PC-9 (cell line): ENCODE measurements at regions not wholly inside any gene's neighbourhood (a gene's known extent, or its start where the extent isn't known, plus 50 kb on each side); places are given as distances from the start of the nearest gene placed in this dataset.

Source experiments
- CTCF ChIP-seq: fragments of 200-600 bp; sonication (generic); conservative IDR thresholded peaks from 2 replicates; pipeline ENCODE4 v1.6.1; 2017; ENCODE audit warnings: mixed run types, antibody characterized with exemption, mild to moderate bottlenecking, moderate library complexity
- EZH2 ChIP-seq: fragments of 200-600 bp; sonication (generic); IDR thresholded peaks from 2 replicates; pipeline ENCODE4 v1.8.0; 2017; ENCODE audit warnings: antibody characterized with exemption, low read depth

- TF ChIP-seq CTCF: no peak
- TF ChIP-seq EZH2: no peak
Observed at GRCh38 chr11:15599376-15599775, 484.7 kb downstream of the INSC start.
